HG03460 (cell line): ENCODE measurements at regions not wholly inside any gene's neighbourhood (a gene's known extent, or its start where the extent isn't known, plus 50 kb on each side); places are given as distances from the start of the nearest gene placed in this dataset.
"Not testable (repeated sequence)": the region's sequence is repeated elsewhere in the genome, so short reads cannot be mapped to it uniquely, and the experiment has no call there.

Experiments
- ATAC-seq: cut with Tn5 transposase; IDR thresholded peaks from one replicate; pipeline ENCODE4 v1.9.1; 2021; ENCODE audit not compliant: unreplicated experiment

- ATAC-seq = no peak
Observed at GRCh38 chr6:102815207-102815606, 1421.7 kb downstream of the GRIK2 start.

GRCh38 chr6:102813489-102814275 lies 1420.2 kb downstream of the GRIK2 start:
- no peak for ATAC-seq

GRCh38 chr6:102812242-102812641 lies 1418.7 kb downstream of the GRIK2 start:
- ATAC-seq = no peak

GRCh38 chr6:102808944-102809505 lies 1415.5 kb downstream of the GRIK2 start:
- ATAC-seq = not testable (repeated sequence)

- ATAC-seq = no peak
Observed at GRCh38 chr6:102799051-102799450, 1405.5 kb downstream of the GRIK2 start.

GRCh38 chr6:102798636-102799035 lies 1405.1 kb downstream of the GRIK2 start:
- ATAC-seq = no peak

- ATAC-seq = no peak
Observed at GRCh38 chr6:102793752-102794151, 1400.2 kb downstream of the GRIK2 start.

- no peak for ATAC-seq
Observed at GRCh38 chr6:102774326-102774725, 1380.8 kb downstream of the GRIK2 start.

GRCh38 chr6:102773636-102774035 lies 1380.1 kb downstream of the GRIK2 start:
- ATAC-seq = no peak

- no peak for ATAC-seq
Observed at GRCh38 chr6:102766963-102767362, 1373.5 kb downstream of the GRIK2 start.

- ATAC-seq = no peak
Observed at GRCh38 chr6:102764317-102764716, 1370.8 kb downstream of the GRIK2 start.

- ATAC-seq = no peak
Observed at GRCh38 chr6:102763891-102764290, 1370.4 kb downstream of the GRIK2 start.

GRCh38 chr6:102761872-102762271 lies 1368.4 kb downstream of the GRIK2 start:
- no peak for ATAC-seq

- ATAC-seq = no peak
Observed at GRCh38 chr6:102759415-102759814, 1365.9 kb downstream of the GRIK2 start.

- ATAC-seq = not testable (repeated sequence)
Observed at GRCh38 chr6:102758536-102758935, 1365.0 kb downstream of the GRIK2 start.

GRCh38 chr6:102749210-102749971 lies 1355.9 kb downstream of the GRIK2 start:
- no peak for ATAC-seq

GRCh38 chr6:102746941-102747340 lies 1353.4 kb downstream of the GRIK2 start:
- ATAC-seq = no peak

- ATAC-seq = no peak
Observed at GRCh38 chr6:102742754-102743356, 1349.3 kb downstream of the GRIK2 start.

GRCh38 chr6:102742028-102742427 lies 1348.5 kb downstream of the GRIK2 start:
- ATAC-seq = no peak

GRCh38 chr6:102736941-102737368 lies 1343.4 kb downstream of the GRIK2 start:
- ATAC-seq = no peak

- no peak for ATAC-seq
Observed at GRCh38 chr6:102732898-102733297, 1339.4 kb downstream of the GRIK2 start.
